GM12878 (cell line): ENCODE measurements at regions not wholly inside any gene's neighbourhood (a gene's known extent, or its start where the extent isn't known, plus 50 kb on each side); places are given as distances from the start of the nearest gene placed in this dataset.

Experiments
- ATAC-seq: fragments of 200-7000 bp; cut with Tn5 transposase; 3 replicates; pipeline ENCODE4 v1.9.1; 2020; ENCODE audit warnings: mild to moderate bottlenecking, moderate library complexity
- BruUV-seq: library from RNA; stranded (reverse); fragments of 400-500 nt; replicated peaks from 2 replicates; lab custom pipeline; 2021; lab: Mats Ljungman, UMichigan
- CTCF ChIA-PET: fragments of 300-600 bp; sonication (Branson Sonifier 250); formaldehyde crosslinking; extraction: SDS; loops from one replicate; lab custom pipeline; 2021; ENCODE audit warnings: inconsistent platforms; lab: Yijun Ruan, JAX
- POLR2A ChIA-PET: fragments of 350-600 bp; formaldehyde crosslinking; extraction: SDS; loops from one replicate; lab custom pipeline; 2021; ENCODE audit warnings: inconsistent platforms; lab: Charles Lee
- RAD21 ChIA-PET: fragments of 300-600 bp; sonication (Branson Sonifier 250); formaldehyde crosslinking; loops from one replicate; lab custom pipeline; 2023; ENCODE audit warnings: antibody characterized with exemption; ENCODE audit not compliant: unreplicated experiment; lab: Charles Lee
- SMC1A ChIA-PET: fragments of 300-600 bp; sonication (Branson Sonifier 250); formaldehyde crosslinking; loops from one replicate; lab custom pipeline; 2023; ENCODE audit not compliant: unreplicated experiment, uncharacterized antibody; lab: Charles Lee
- DNase-seq: peaks from one replicate; pipeline ENCODE4 v3.0.0-alpha.2; 2011; ENCODE audit warnings: low read depth, low spot score
- FAIRE-seq: peaks from 3 replicates; lab custom pipeline; 2011; peaks lifted over from hg19 to GRCh38; lab: Jason Lieb, UNC
- H2AFZ ChIP-seq: 2 replicates; pipeline ENCODE4 v1.6.0; 2011; ENCODE audit warnings: low read depth, low read length, control low read depth; ENCODE audit not compliant: control insufficient read depth
- H3K27ac ChIP-seq: 2 replicates; pipeline ENCODE4 v1.5.1; 2011; ENCODE audit warnings: control low read depth; ENCODE audit not compliant: control insufficient read depth, insufficient read depth
- H3K27me3 ChIP-seq, 2 experiments: replicated peaks in 1 of 2; 2 replicates each; pipeline versions ENCODE4 v1.6.0 to v1.6.1; 2011; ENCODE audit warnings: low read length in 1 of 2; ENCODE audit not compliant: control insufficient read depth in 2 of 2, insufficient read depth in 2 of 2
- H3K36me3 ChIP-seq, 2 experiments: 2 replicates each; pipeline ENCODE4 v1.5.1; 2011; ENCODE audit warnings: low read length in 1 of 2; ENCODE audit not compliant: control insufficient read depth in 2 of 2, insufficient read depth in 2 of 2
- H3K4me1 ChIP-seq: 2 replicates; pipeline ENCODE4 v1.6.1; 2011; ENCODE audit warnings: mild to moderate bottlenecking, low read length, moderate library complexity, mixed read lengths; ENCODE audit not compliant: control insufficient read depth, insufficient read depth
- H3K4me2 ChIP-seq: 2 replicates; pipeline ENCODE4 v1.6.0; 2011; ENCODE audit warnings: control low read depth; ENCODE audit not compliant: control insufficient read depth, insufficient read depth
- H3K4me3 ChIP-seq: fragments of 200-600 bp; sonication (generic); 2 replicates; pipeline ENCODE4 v1.5.1; 2016
- H3K79me2 ChIP-seq: 2 replicates; pipeline ENCODE4 v1.6.0; 2011; ENCODE audit warnings: low read length; ENCODE audit not compliant: control insufficient read depth, insufficient read depth
- H3K9ac ChIP-seq: 2 replicates; pipeline ENCODE4 v1.8.0; 2011; ENCODE audit warnings: low read length, control low read depth, mixed read lengths; ENCODE audit not compliant: control insufficient read depth, insufficient read depth
- H3K9me3 ChIP-seq: replicated peaks from 3 replicates; pipeline ENCODE4 v1.5.1; 2011; ENCODE audit warnings: mild to moderate bottlenecking, low read length; ENCODE audit not compliant: control insufficient read depth, insufficient read depth
- H4K20me1 ChIP-seq: 2 replicates; pipeline ENCODE4 v1.6.0; 2011; ENCODE audit not compliant: control insufficient read depth, insufficient read depth
- NFIC ChIP-seq: IDR thresholded peaks from 2 replicates; pipeline ENCODE4 v1.6.1; 2012; ENCODE audit warnings: low read depth, mild to moderate bottlenecking, inconsistent platforms, low read length, moderate library complexity
- NFXL1 ChIP-seq: fragments of 450-650 bp; IDR thresholded peaks from 2 replicates; pipeline ENCODE4 v1.6.1; 2017; ENCODE audit warnings: antibody characterized with exemption, mild to moderate bottlenecking, borderline replicate concordance
- TCF3 ChIP-seq: IDR thresholded peaks from 2 replicates; pipeline ENCODE4 v1.6.1; 2012; ENCODE audit warnings: low read depth, mild to moderate bottlenecking, low read length, borderline replicate concordance; ENCODE audit not compliant: insufficient read depth
- ZNF207 ChIP-seq: fragments of 450-650 bp; IDR thresholded peaks from 2 replicates; pipeline ENCODE4 v1.6.1; 2014; ENCODE audit warnings: antibody characterized with exemption, mild to moderate bottlenecking, borderline replicate concordance
- ZSCAN29 ChIP-seq: fragments of 450-650 bp; IDR thresholded peaks from 2 replicates; pipeline ENCODE4 v1.6.1; 2017; ENCODE audit warnings: mild to moderate bottlenecking, moderate library complexity
- WGBS: methylation state at CpG from one replicate; pipeline ENCODE4 v1.1.6; 2016; ENCODE audit warnings: low lambda C conversion rate; ENCODE audit not compliant: insufficient replicate concordance, insufficient coverage; ENCODE audit errors: missing lambda C conversion rate; 5-methylcytosine and 5-hydroxymethylcytosine counted together
- in situ Hi-C: fragments of 300-500 bp; cut with MboI; formaldehyde crosslinking; loops from 9 replicates; pipeline ENCODE4 v1.14.3; 2018; ENCODE audit warnings: mixed read lengths
- intact Hi-C: fragments of 100-400 bp; cut with micrococcal nuclease; formaldehyde crosslinking; loops from one replicate; pipeline ENCODE4 v1.14.2; 2022; ENCODE audit not compliant: unreplicated experiment
- TF ChIP-seq, protein P1 (sequence below): IDR thresholded peaks from 2 replicates; pipeline ENCODE4 v1.6.1; 2011; ENCODE audit warnings: borderline replicate concordance, low read depth, mild to moderate bottlenecking, moderate library complexity, low read length; ENCODE audit not compliant: insufficient read depth, poor library complexity, severe bottlenecking
- TF ChIP-seq, protein P2 (sequence below): fragments of 450-650 bp; IDR thresholded peaks from 2 replicates; pipeline ENCODE4 v1.6.1; 2017; ENCODE audit warnings: low read depth, mild to moderate bottlenecking, moderate library complexity
- TF ChIP-seq, protein P3 (sequence below): IDR thresholded peaks from 2 replicates; pipeline ENCODE4 v1.6.1; 2011; ENCODE audit warnings: low read depth, low read length, improper control_type of control experiment, borderline replicate concordance
- TF ChIP-seq, protein P4 (sequence below): fragments of 150-350 bp; IDR thresholded peaks from 2 replicates; pipeline ENCODE4 v1.6.1; 2016; ENCODE audit warnings: low read depth, low read length
- TF ChIP-seq, protein P5 (sequence below): IDR thresholded peaks from 2 replicates; pipeline ENCODE4 v1.6.1; 2011; ENCODE audit warnings: borderline replicate concordance, low read depth, mild to moderate bottlenecking, moderate library complexity, mixed read lengths, low read length; ENCODE audit not compliant: insufficient read depth; ENCODE audit errors: extremely low read length

GRCh38 chr13:93116809-93117208 lies 109.8 kb upstream of the GPC6 start:
- WGBS: 48% methylated on average over 1 of the region's 1 CpG
- FAIRE-seq (no peak), ATAC-seq (no peak), DNase-seq (no peak)
- Histone ChIP-seq H3K79me2 (no peaks in the 10 kb centered on the region), H3K36me3 (no peaks in the 10 kb centered on the region), H2AFZ (no peak overlapping the region), H3K9me3 (no peaks in the 10 kb centered on the region), H3K4me3 (no peak overlapping the region), H3K4me2 (no peak overlapping the region), H3K27me3 (no peaks in the 10 kb centered on the region), H3K27ac (no peak overlapping the region), H4K20me1 (no peaks in the 10 kb centered on the region), H3K4me1 (no peaks in the 10 kb centered on the region), H3K9ac (no peak overlapping the region)
- ChIA-PET CTCF (interaction anchor here (1.6 kb wide), 1 partner anchor 544 kb away, joined by 5 read pairs; no protein-coding TSS in a partner anchor), POLR2A (no interaction called here), RAD21 (no interaction called here), SMC1A (no interaction called here)
- no TSS peak for BruUV-seq
- TF ChIP-seq NFIC (no peak), ZSCAN29 (no peak), NFXL1 (no peak), ZNF207 (no peak), TCF3 (no peak)
- TF ChIP-seq, protein P1, sequence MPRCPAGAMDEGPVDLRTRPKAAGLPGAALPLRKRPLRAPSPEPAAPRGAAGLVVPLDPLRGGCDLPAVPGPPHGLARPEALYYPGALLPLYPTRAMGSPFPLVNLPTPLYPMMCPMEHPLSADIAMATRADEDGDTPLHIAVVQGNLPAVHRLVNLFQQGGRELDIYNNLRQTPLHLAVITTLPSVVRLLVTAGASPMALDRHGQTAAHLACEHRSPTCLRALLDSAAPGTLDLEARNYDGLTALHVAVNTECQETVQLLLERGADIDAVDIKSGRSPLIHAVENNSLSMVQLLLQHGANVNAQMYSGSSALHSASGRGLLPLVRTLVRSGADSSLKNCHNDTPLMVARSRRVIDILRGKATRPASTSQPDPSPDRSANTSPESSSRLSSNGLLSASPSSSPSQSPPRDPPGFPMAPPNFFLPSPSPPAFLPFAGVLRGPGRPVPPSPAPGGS: no peak
- TF ChIP-seq, protein P2, sequence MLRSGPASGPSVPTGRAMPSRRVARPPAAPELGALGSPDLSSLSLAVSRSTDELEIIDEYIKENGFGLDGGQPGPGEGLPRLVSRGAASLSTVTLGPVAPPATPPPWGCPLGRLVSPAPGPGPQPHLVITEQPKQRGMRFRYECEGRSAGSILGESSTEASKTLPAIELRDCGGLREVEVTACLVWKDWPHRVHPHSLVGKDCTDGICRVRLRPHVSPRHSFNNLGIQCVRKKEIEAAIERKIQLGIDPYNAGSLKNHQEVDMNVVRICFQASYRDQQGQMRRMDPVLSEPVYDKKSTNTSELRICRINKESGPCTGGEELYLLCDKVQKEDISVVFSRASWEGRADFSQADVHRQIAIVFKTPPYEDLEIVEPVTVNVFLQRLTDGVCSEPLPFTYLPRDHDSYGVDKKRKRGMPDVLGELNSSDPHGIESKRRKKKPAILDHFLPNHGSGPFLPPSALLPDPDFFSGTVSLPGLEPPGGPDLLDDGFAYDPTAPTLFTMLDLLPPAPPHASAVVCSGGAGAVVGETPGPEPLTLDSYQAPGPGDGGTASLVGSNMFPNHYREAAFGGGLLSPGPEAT: no peak
- TF ChIP-seq, protein P3, sequence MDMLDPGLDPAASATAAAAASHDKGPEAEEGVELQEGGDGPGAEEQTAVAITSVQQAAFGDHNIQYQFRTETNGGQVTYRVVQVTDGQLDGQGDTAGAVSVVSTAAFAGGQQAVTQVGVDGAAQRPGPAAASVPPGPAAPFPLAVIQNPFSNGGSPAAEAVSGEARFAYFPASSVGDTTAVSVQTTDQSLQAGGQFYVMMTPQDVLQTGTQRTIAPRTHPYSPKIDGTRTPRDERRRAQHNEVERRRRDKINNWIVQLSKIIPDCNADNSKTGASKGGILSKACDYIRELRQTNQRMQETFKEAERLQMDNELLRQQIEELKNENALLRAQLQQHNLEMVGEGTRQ: no peak
- TF ChIP-seq, protein P4, sequence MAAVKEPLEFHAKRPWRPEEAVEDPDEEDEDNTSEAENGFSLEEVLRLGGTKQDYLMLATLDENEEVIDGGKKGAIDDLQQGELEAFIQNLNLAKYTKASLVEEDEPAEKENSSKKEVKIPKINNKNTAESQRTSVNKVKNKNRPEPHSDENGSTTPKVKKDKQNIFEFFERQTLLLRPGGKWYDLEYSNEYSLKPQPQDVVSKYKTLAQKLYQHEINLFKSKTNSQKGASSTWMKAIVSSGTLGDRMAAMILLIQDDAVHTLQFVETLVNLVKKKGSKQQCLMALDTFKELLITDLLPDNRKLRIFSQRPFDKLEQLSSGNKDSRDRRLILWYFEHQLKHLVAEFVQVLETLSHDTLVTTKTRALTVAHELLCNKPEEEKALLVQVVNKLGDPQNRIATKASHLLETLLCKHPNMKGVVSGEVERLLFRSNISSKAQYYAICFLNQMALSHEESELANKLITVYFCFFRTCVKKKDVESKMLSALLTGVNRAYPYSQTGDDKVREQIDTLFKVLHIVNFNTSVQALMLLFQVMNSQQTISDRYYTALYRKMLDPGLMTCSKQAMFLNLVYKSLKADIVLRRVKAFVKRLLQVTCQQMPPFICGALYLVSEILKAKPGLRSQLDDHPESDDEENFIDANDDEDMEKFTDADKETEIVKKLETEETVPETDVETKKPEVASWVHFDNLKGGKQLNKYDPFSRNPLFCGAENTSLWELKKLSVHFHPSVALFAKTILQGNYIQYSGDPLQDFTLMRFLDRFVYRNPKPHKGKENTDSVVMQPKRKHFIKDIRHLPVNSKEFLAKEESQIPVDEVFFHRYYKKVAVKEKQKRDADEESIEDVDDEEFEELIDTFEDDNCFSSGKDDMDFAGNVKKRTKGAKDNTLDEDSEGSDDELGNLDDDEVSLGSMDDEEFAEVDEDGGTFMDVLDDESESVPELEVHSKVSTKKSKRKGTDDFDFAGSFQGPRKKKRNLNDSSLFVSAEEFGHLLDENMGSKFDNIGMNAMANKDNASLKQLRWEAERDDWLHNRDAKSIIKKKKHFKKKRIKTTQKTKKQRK: no peak
- TF ChIP-seq, protein P5, sequence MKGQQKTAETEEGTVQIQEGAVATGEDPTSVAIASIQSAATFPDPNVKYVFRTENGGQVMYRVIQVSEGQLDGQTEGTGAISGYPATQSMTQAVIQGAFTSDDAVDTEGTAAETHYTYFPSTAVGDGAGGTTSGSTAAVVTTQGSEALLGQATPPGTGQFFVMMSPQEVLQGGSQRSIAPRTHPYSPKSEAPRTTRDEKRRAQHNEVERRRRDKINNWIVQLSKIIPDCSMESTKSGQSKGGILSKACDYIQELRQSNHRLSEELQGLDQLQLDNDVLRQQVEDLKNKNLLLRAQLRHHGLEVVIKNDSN: no peak
- in situ Hi-C loops (no loop called here), intact Hi-C loops (no loop called here)
